ENCODE measurements at regions not wholly inside any gene's neighbourhood (a gene's known extent, or its start where the extent isn't known, plus 50 kb on each side); places are given as distances from the start of the nearest gene placed in this dataset.

DNA sequence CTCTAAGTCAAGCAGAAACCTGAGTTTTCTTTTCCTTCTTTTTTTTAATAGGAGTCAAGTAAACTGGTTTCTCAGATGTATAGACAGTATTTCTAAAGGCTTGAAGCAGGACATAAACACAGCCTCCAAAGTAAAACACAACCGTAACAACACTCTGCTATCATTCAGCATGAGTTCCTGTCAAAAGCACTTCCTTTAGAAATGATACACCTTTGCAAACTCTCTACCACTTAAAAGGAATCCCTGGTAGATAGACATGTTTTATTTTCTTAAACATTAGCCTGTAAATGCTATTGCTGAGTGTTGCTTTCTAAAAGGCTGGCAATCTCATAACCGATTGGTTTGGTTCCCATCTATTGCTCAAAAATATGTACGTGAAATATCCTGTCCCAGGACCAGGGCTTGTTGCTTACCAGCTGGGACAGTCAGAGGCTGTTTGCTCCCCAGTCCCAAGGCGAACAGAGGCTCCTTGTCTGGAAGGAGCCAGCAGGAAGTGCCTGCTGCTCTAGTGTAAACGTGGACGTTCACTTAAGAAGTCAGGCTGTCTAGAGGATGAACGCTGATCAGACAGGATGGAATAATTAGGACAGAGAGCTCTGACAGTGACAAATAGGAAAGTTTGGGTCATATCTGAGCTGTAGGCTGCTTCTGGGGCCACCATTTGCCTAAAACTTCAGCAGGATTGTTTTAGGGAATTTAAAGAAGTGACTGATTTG lies 173.9 kb upstream of the KLF3 start:
- no peak for DNase-seq

DNA sequence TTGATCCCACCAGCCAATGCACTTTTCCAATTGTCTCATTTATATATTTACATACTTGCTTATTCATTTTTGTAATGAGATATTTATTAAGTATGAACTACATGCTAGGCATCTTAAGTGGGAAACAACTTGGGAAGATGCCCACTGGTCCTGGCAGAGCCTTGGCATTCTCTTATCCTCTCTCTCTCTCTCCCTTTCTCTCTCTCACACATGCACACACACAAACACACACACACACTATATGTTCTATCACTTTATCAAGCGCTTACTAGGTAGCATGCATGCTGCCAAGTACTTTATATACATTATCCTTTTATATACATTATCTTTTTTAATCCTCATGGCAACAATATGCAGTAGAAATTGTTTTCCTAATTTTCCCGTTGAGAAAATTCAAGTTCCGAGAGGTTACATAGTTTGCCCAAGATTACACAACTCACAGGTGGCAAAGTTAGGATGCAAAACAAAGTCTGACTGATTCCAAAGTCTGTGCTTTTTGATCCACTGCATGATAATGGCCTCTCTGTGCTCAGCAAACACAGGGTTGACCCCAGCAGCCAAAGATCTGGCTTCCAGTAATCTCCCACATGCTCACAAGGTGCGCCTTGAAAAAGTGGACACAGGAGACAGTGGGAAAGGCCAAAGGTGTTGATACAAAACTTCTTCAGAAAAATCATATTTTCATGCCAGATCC lies 173.1 kb upstream of the KLF3 start:
- no peak for DNase-seq

DNA sequence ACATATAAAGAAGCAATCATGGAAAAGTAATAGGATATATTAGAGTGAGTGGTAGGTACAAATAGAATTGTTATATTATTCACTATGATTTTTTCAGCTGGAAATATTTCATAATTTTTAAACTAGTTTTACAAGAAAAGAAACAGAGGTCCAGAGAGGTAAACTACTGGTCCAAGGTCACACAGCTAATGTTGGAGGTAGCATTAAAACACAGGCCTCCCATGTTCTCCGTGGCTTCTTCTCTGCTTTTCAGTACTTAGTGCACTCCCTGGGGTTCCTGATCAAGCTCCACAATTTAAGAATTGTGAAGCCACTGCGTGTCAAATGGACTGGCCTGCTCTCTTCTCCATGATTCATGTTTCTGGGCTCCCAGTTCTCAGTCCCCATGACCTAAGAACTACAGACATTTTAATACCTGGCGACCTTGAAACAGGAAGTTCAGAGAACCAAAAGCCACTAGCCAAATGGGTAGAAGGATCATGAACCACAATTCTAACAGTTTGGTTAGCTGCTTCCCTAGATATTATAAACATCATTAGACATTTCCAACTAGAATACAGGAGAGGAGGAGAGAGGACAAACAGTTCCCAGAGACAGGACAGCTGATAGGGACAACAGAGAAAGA lies 172.0 kb upstream of the KLF3 start:
- no peak for DNase-seq

DNA sequence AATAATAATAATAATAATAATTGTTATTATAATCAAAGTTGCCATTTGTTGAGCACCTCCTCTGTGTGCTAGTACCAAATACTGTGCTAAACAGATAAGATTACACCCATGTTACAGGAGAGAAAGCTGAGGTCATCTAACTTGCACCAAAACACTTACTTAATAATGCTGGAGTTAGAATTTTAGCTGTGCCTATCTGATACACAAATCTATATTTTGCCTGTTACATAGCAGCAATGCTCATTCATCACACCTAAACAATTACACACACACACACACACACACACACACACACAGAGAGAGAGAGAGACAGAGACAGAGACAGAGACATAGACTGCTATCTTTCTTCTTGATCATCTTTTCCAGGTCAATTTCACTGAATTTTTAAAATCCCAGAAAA lies 170.9 kb upstream of the KLF3 start:
- no peak for DNase-seq

DNA sequence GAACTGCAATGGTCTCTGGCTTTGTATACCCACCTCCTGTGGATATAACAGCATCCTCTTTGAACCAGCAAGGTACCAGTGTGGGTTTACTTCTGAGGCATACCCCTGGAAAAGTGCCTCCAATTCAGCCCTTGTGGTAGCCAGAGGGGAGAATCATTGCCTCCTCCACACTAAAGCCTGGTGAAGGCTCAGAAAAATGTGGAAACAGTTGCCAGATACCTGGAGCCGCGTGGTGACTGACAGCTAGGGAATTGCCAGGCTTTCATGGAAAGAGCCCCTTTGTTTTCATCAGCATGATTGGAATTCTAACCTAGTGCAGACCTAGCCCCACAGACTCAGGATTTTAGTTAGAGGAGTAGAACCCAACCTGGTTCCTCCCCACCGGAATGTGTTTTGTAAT lies 168.6 kb upstream of the KLF3 start:
- no peak for DNase-seq

DNA sequence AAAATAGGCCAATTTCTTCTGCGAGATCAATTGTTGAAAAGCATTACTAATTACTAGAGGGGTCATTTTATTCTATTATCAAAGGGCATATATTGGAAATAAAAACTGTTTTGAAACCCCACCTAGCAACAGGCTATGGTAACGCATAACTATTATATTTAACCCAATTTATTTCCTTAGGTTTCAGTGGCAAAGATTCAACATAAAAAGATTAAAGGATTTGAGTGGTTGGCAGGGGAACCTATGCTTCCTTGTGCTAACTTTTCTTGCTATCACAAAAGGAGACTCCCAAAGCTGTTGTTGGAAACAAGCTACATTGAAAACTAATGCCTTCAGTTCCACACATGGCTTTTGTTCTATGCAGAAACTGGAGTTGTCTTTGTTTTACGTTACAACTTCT lies 166.9 kb upstream of the KLF3 start:
- DNase-seq, result no peak

DNA sequence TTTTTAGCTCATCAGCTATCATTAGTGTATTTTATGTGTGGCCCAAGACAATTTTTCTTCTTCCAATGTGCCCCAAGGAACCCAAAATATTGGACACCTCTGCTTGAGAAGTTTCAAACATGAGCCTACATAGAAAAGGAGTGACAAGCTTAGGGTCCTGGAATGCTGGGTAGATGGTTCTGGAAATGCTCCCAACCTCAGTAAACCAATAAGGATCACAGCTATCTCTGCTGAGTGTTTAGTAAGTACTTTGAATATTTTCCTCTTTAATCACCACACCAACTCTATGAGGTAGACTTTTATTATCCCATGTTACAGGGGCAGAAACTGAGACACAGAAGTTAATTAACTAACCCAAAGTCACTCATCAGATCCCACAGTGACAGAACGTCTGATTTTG lies 164.9 kb upstream of the KLF3 start:
- DNase-seq, result no peak

DNA sequence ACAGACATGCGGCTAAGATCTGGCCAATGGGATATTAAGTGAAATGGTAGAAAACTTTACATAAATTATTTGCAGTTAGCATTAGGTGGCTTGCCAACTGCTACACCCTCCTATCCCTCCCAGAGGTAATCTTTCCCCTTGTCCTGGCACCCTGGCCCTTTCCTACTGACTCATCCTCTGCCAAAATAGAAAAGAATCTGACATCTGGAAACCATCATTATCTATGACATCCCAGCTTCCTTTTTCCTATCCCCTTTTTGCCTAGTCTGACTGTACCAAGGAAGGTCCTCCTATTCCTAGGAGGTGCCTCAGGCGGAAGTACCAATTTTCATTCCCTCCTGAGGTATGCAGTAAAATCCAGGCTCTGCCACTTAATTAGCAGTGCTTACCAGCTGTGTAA lies 163.6 kb upstream of the KLF3 start:
- no peak for DNase-seq

DNA sequence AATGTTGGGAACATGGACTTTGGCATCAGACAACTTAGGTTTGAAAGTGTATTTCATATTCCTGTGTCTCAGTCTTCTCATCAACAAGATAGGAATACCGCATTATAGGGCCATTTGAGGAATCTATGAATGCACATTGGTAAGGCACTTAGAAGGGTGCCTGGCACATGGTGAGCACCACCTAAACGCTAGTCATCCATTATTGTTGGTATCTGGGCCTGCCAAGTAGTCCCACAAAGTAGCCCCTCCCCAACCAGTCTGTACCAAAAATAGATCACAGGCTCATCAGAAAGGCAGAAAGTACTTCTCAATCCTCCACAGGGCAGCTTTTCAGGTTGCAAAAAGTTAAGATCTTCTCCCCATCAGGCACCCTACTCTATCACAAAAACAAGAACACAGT lies 162.3 kb upstream of the KLF3 start:
- DNase-seq, result no peak

DNA sequence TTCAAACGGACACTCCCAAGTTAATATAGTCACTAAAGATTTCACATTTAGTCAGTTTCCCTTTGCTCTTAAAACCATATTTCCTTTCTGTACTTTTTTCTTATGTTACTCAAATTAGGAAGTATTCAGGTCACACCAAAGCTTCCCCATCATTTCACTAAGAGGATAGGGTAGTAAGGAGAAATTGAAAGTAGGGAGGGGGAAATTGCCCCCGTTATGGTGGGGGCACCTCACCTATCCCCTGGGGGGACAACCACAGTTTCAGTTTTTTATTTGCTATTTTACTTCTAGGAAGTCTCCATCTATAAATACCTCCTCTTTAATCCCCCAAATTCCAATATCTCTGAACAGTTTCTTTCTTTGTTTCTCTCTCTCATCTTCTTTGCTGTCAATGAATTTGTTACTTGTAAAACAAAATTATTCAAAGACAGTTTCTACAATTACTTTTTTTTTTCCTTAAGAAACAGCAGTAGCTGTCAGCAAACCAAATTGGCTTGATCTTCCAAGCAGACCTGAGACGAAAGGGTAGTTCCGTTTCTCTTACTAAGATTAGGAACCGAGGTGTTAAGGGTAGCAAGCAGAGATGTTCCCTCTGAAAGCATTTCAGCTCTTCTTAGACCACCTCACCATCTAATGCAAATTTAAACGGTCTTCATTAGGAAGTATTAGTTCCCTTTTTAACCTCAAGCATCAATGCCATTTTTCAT lies 160.2 kb upstream of the KLF3 start:
- no peak for DNase-seq

DNA sequence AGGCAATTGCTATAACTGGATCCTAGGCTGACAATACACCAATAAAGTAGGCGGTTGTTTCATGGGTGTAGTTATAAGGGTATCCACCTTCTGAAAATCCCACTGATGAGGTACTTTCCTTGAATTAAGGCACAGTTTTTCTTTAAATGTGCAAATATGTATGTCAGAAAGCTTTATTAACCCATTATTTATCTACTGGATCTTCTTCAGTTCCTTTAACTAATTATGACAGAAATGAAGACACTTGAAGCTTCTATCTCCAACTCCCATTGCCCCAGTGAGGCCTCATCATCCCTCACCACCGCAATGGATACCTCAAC lies 159.6 kb upstream of the KLF3 start:
- DNase-seq, result no peak

DNA sequence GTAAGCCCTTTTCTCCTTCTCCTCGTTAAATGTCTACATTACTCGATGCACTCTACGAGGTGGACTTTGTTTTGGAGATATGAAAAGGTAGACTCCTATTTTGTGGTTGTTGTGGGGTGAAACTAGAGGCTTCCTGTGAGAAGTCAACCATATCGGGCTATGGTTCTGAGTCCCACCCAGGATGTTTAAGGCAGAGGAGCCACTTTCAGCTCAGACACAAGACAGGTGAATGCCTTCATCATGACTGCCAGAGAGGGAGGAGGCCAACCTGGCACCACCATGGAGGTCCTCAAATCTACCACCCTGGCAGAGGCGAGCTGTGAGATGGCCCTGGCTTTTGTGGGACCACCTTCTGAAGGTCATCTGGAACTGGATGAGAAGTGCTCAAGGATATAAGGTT lies 154.4 kb upstream of the KLF3 start:
- peak; percentile 48 for DNase-seq

DNA sequence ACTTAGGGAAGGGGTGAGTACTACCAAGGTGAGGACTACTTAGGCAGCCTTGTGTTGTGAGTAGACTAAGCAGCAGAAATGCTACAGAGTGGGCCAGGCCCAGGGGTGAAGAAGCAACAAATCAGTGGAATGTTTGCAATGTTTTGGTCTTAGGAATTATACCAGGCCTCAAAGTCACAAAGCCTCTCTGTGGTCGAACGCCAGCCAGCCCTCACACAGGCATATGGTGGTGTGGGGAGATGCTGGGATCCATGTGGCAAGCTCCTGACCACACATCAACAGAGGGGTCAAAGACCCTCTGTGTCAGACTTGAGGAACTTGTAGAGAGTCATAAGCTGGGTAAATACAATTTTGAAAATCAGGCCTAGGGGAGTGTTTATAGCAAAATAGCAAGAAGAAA lies 153.8 kb upstream of the KLF3 start:
- no peak for DNase-seq

DNA sequence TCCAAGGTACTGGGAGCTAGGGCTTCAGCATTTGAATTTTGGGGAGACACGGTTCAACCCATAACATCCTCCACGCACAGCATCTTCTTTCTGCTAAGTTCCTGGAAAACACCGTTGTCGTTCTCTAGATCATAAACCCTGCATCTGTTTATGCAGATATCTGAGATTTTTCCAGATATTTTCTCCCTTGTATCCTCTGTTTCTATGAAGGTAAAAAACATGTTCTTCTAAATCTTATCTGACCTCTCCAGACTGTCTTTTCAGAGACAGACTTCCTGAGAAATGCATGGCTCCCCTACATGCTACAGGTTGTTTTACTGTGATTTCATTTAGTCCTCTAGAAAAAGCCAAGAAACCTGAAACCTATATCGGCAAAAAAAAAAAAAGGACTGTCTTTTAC lies 152.3 kb upstream of the KLF3 start:
- no peak for DNase-seq

DNA sequence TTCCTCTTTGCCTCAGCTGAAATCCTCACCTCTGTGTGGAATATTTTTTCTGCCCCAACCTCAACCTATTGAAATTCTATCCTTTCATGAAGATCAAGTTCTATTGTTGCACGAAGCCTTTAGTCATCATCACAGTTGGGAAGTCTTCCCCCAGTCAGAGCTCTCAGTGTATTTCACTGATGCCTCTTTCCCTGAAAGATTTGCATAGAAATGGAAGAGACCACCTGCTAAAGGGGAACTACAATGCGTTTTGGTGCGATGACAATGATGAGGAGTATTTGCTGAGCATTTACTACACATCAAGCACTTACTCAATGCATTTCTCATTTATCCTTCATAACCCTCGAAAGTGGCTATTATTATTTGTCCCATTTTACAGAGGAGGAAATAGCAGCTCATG lies 151.2 kb upstream of the KLF3 start:
- DNase-seq, result no peak

DNA sequence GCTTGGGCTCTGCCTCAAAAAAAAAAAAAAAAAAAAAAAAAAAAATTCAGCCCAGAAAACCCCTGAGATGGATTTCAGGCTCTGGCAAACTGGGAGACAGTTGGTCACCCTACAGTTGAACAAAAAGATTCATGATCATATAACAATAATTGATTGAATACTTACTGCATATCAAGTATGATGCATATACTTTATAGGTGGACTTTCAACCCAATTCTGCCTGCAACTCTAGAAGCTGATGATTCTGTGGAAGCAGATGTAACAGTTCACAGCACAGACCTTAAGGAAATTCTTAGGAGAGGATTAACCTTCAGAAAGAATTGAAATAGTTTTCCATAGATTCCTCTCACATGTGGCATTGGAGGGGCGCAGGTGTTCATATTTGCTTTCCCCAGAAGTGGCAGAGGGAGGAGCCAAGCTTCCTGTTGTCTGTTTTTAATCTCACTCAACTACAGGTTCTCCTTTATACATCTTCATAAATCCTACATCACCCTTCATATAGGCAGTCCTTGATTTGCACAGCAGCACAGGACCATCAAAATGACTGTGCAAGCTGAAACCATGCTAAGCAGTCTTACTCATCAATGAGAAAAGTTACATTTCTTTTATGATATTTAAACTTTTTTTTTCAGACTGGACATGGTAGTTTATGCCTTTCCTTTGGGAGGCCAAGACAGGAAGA lies 149.4 kb upstream of the KLF3 start:
- no peak for DNase-seq

DNA sequence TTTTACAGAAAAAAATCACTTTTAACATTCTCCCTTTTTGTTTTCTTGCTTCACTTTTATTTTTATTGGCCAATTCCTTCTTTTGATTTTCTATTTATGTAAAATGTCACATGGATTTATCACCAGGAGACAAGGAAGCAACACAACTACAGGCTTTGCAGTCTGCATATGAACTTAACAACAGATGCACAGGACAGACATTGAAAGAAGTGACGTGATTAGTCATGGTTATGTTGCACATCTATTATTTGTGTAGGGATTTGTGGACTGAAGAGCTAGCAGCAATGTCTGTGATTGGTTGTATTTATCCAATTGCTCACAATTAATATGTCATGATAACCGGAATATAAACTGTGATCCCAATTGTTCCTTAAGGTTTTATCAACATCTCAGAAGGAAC lies 147.8 kb upstream of the KLF3 start:
- no peak for DNase-seq

DNA sequence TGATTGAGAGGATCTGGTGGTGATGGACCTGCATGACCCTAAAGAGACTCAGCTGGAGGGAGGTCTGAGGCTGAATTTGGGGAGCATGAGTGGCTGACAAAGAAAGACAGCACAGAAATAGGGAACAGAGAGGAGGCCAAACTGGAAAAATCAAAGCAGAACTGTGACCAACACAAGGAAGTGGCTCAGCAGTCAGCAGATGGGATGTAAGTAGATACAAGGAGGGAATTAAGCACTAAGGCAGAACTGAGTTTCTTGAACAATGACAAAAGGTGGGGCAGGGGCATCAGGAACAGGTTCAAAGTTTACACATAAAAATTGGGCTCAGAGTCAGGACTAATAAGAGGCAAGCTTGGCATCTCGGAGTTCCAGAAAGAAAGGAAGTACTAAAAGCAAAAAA lies 144.3 kb upstream of the KLF3 start:
- DNase-seq, result no peak

DNA sequence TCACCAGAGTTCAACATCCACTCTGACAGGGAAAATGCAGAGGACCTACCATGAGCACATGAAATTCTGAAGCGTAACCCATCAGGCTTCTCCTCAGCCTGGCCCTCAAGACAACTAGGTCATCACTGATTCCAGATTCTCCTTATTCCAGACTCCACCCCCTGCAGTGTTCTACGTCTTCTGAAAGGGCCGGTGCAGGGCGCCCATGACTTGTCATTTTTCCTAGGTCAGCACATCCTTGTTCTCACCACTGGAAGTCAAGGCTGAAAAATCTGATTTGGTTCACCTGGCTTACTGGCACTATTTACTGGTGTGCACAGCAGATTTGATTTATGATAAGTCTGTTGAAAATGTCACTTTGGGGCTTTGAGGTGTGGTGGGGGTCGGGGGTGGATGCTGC lies 140.9 kb upstream of the KLF3 start:
- DNase-seq, result no peak

DNA sequence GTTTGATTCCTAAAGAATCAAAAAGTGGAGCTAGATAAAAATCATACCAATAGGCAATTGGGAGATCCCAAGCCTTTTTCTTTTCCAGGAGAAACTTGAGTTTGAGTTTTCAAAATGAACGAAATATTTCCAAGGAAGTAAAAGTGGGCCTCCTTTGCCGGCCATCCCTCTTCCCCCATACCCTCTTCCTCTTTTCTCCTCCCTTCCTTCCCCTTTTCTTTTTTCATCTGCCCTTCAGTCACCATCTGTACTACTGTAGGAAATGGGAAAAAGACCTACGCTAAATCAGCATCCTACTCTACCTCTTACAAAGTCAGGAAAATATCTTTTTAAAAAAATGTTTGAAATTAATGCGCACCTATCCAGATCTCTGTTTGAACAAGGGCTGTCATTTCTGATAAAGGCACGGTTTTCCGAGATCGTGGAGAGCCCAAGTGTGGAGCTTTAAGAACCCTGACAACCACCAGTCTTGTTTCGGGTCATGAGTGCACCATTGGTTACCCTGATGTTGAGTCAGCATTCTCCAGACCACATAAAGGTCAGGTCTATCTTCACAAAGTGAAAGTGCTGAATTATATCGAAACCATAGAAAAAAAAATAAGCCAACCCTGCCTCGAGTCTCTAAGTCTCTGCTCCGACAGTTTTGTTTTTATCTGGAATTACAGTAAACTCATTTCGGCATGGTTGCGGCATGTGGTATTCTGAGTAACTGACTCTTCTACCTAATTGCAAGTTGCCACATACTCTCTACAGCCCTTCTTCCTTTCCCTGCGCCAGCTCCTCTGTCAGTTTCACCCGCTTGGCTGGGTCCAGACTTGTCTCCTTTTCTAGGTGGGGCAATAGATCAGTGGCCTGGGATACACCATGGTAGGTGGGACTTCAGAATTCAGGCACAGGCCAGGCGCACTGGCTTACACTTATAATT lies 140.2 kb upstream of the KLF3 start:
- peak; percentile 32 for DNase-seq

DNA sequence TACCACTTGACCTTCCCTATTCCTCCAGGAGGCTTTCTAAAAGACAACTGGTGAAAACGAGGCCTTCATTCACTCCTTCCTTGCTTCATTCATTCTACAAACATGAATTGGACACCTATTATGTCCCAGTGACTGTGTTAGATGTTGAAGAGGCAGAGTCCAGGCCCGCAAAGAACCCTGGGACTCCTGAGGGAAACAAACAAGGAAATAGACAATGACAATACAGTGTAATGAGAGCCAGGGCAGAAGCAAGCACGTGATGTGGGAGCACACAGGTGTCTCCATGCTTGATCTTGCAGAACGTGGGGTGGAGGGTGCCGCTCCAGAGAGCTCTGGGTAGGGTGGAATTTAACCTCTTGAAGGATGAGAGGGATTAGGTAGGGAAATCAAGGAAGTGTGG lies 137.6 kb upstream of the KLF3 start:
- no peak for DNase-seq

Measured in CD4-positive, alpha-beta T cell treated with Interleukin-15 for 1 hour (primary cell).